Fibroblast of the conjunctiva (primary cell): ENCODE measurements at regions not wholly inside any gene's neighbourhood (a gene's known extent, or its start where the extent isn't known, plus 50 kb on each side); places are given as distances from the start of the nearest gene placed in this dataset.
A peak's percentile ranks its signal among the peaks of the same experiment; 100 is the strongest.
"Not testable (repeated sequence)": the region's sequence is repeated elsewhere in the genome, so short reads cannot be mapped to it uniquely, and the experiment has no call there.

ENCODE experiments used
- DNase-seq: peaks from one replicate; pipeline ENCODE4 v3.0.0-alpha.2; 2010; ENCODE audit warnings: low read depth

GRCh38 chrX:65451663-65452062, 82.9 kb downstream of the LAS1L start:
- DNase-seq: peak; percentile 0

GRCh38 chrX:65420154-65420553, 114.4 kb downstream of the LAS1L start:
- no peak for DNase-seq

- not testable (repeated sequence) for DNase-seq
Measured at GRCh38 chrX:65407662-65408061, 126.9 kb downstream of the LAS1L start.

GRCh38 chrX:65407157-65407626, 127.4 kb downstream of the LAS1L start:
- DNase-seq: no peak

GRCh38 chrX:65406532-65406931, 128.1 kb downstream of the LAS1L start:
- DNase-seq: no peak

GRCh38 chrX:65392284-65392683, 142.3 kb downstream of the LAS1L start:
- DNase-seq: no peak

GRCh38 chrX:65389120-65389519, 145.5 kb downstream of the LAS1L start:
- not testable (repeated sequence) for DNase-seq
